GM12878 (cell line): ENCODE measurements at regions not wholly inside any gene's neighbourhood (a gene's known extent, or its start where the extent isn't known, plus 50 kb on each side); places are given as distances from the start of the nearest gene placed in this dataset.

Source experiments
- BCL11A ChIP-seq: IDR thresholded peaks from 2 replicates; pipeline ENCODE4 v1.6.1; 2011; ENCODE audit warnings: low read depth, low read length
- CBX5 ChIP-seq: sonication (generic); IDR thresholded peaks from 2 replicates; pipeline ENCODE4 v1.6.1; 2016; ENCODE audit warnings: low read depth, moderate library complexity, mild to moderate bottlenecking, inconsistent platforms
- EED ChIP-seq: sonication (generic); IDR thresholded peaks from 2 replicates; pipeline ENCODE4 v1.6.1; 2016; ENCODE audit warnings: antibody characterized with exemption, low read depth
- EP300 ChIP-seq, 2 experiments: fragments of 150-350 bp in 1 of 2; IDR thresholded peaks; 2 replicates each; pipeline ENCODE4 v1.6.1; 2011 to 2012; ENCODE audit warnings: low read depth in 2 of 2, low read length in 2 of 2, borderline replicate concordance in 1 of 2, improper control_type of control experiment in 1 of 2, inconsistent platforms in 1 of 2; ENCODE audit not compliant: control insufficient read depth in 1 of 2
- FOXM1 ChIP-seq: IDR thresholded peaks from 2 replicates; pipeline ENCODE4 v1.6.1; 2012; ENCODE audit warnings: low read depth, mild to moderate bottlenecking, inconsistent platforms, low read length, moderate library complexity
- GABPA ChIP-seq: IDR thresholded peaks from 2 replicates; pipeline ENCODE4 v1.6.1; 2014; ENCODE audit warnings: antibody characterized with exemption, low read depth, mild to moderate bottlenecking, inconsistent platforms
- IRF3 ChIP-seq: fragments of 450-650 bp; IDR thresholded peaks from 2 replicates; pipeline ENCODE4 v1.6.1; 2014; ENCODE audit warnings: mild to moderate bottlenecking
- JUND ChIP-seq: IDR thresholded peaks from 2 replicates; pipeline ENCODE4 v1.6.1; 2012; ENCODE audit warnings: low read depth, mild to moderate bottlenecking, low read length, improper control_type of control experiment, moderate library complexity
- KDM1A ChIP-seq: fragments of 200-600 bp; sonication (generic); IDR thresholded peaks from 2 replicates; pipeline ENCODE4 v1.6.1; 2016; ENCODE audit warnings: borderline replicate concordance
- MYB ChIP-seq: fragments of 150-350 bp; IDR thresholded peaks from 2 replicates; pipeline ENCODE4 v1.6.1; 2014; ENCODE audit warnings: mild to moderate bottlenecking, low read depth, low read length, borderline replicate concordance
- NFXL1 ChIP-seq: fragments of 450-650 bp; IDR thresholded peaks from 2 replicates; pipeline ENCODE4 v1.6.1; 2017; ENCODE audit warnings: antibody characterized with exemption, mild to moderate bottlenecking, borderline replicate concordance
- NKRF ChIP-seq: fragments of 450-650 bp; conservative IDR thresholded peaks from 2 replicates; pipeline ENCODE4 v1.6.1; 2017; ENCODE audit warnings: mild to moderate bottlenecking, moderate library complexity
- NR2C1 ChIP-seq: fragments of 450-650 bp; IDR thresholded peaks from 2 replicates; pipeline ENCODE4 v1.6.1; 2017; ENCODE audit warnings: antibody characterized with exemption, mild to moderate bottlenecking, moderate library complexity
- PML ChIP-seq: IDR thresholded peaks from 2 replicates; pipeline ENCODE4 v1.6.1; 2012; ENCODE audit warnings: low read length, inconsistent platforms
- POU2F2 ChIP-seq: IDR thresholded peaks from 3 replicates; pipeline ENCODE4 v1.6.1; 2011; ENCODE audit warnings: low read depth, mild to moderate bottlenecking, low read length, borderline replicate concordance
- RAD21 ChIP-seq: IDR thresholded peaks from 2 replicates; pipeline ENCODE4 v1.6.1; 2011; ENCODE audit warnings: mild to moderate bottlenecking, low read depth, low read length, moderate library complexity; ENCODE audit not compliant: insufficient read depth
- SMAD5 ChIP-seq: IDR thresholded peaks from 2 replicates; pipeline ENCODE4 v1.6.1; 2016; ENCODE audit warnings: antibody characterized with exemption, low read depth
- TBL1XR1 ChIP-seq: IDR thresholded peaks from 2 replicates; pipeline ENCODE4 v1.6.1; 2012; ENCODE audit warnings: low read depth, low read length, improper control_type of control experiment
- WRNIP1 ChIP-seq: IDR thresholded peaks from 2 replicates; pipeline ENCODE4 v1.6.1; 2011; ENCODE audit warnings: low read depth, low read length, improper control_type of control experiment, borderline replicate concordance
- ZBTB33 ChIP-seq: fragments of 450-650 bp; IDR thresholded peaks from 2 replicates; pipeline ENCODE4 v1.6.1; 2017; ENCODE audit warnings: mild to moderate bottlenecking
- ZNF217 ChIP-seq: fragments of 450-650 bp; IDR thresholded peaks from 2 replicates; pipeline ENCODE4 v1.6.1; 2017; ENCODE audit warnings: antibody characterized with exemption, mild to moderate bottlenecking
- ZNF274 ChIP-seq: IDR thresholded peaks from one replicate; pipeline ENCODE4 v1.8.0; 2011; ENCODE audit not compliant: insufficient read length, insufficient read depth
- ZNF592 ChIP-seq: fragments of 450-650 bp; IDR thresholded peaks from 2 replicates; pipeline ENCODE4 v1.6.1; 2017; ENCODE audit warnings: mild to moderate bottlenecking, moderate library complexity
- ZNF622 ChIP-seq: fragments of 450-650 bp; IDR thresholded peaks from 2 replicates; pipeline ENCODE4 v1.6.1; 2017; ENCODE audit warnings: mild to moderate bottlenecking, inconsistent platforms

- TF ChIP-seq WRNIP1: no peak
- TF ChIP-seq POU2F2: 0 out of 3 replicates have a peak, but pooled peaks have one; percentile 25
- no peak for TF ChIP-seq TBL1XR1
- no peak for TF ChIP-seq ZNF592
- no peak; the same call in 1 of the 2 replicates for TF ChIP-seq FOXM1
- TF ChIP-seq CBX5: no peak
- no peak; the same call in 1 of the 2 replicates for TF ChIP-seq BCL11A
- TF ChIP-seq ZNF217: peak; percentile 98
- TF ChIP-seq KDM1A: no peak
- TF ChIP-seq EED: no peak
- TF ChIP-seq ZNF622: no peak
- no peak for TF ChIP-seq JUND
- no peak for TF ChIP-seq NFXL1
- TF ChIP-seq ZBTB33: no peak
- TF ChIP-seq ZNF274: no peak
- no peak for TF ChIP-seq RAD21
- TF ChIP-seq MYB: no peak
- peak in 1 of 2 experiments; percentile 72; a peak in 1 of 4 replicates for TF ChIP-seq EP300 (IDR thresholded peaks at IDR 0.05; ENCODE audit: borderline replicate concordance in 1 of 2, control insufficient read depth in 1 of 2, low read depth in 2 of 2, low read length in 2 of 2)
- TF ChIP-seq GABPA: peak; percentile 54; the same call in 1 of the 2 replicates
- TF ChIP-seq PML: no peak
- no peak for TF ChIP-seq NR2C1
- TF ChIP-seq NKRF: no peak
- no peak for TF ChIP-seq IRF3
- no peak for TF ChIP-seq SMAD5
Measured at GRCh38 chr6:27688014-27688586, 215.2 kb upstream of the ZNF184 start (continued).
